ENCODE measurements at regions not wholly inside any gene's neighbourhood (a gene's known extent, or its start where the extent isn't known, plus 50 kb on each side); places are given as distances from the start of the nearest gene placed in this dataset.
A peak's percentile ranks its signal among the peaks of the same experiment; 100 is the strongest.

DNA sequence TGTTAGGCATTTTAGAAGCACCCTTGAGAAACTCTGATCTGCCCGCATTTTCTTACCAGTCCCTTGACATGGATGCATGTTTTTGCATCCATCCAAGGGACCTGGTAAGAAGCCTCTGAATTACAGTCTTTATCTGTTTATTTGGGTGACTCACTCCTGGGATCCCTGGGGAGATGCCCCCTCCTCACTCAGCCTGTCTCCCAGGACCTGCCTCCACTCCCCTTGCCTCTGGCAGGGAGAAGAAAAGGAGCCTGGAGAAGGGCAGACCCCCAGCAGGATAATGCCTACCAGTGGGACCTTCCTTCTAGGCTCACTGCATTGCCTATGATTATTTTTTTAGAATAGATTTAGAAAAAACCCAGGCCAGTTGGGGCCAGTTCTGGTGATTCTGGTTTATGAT lies 329.4 kb downstream of the PTTG2 start:
- ChIA-PET CTCF (no interaction called here), POLR2A (ENCODE audit: low non-redundant PET) (no interaction called here)
- no peak for DNase-seq (ENCODE audit: low spot score)
- no TSS peak for BruUV-seq (replicated peaks)
- H3K36me3 ChIP-seq (ENCODE audit: insufficient read depth, low read length, poor library complexity, severe bottlenecking): no peaks in the 10 kb centered on the region
- intact Hi-C loops (cut with micrococcal nuclease; ENCODE audit: unreplicated experiment): no loop called here
- H3K4me3 ChIP-seq (ENCODE audit: low read depth, low read length, poor library complexity, severe bottlenecking): no peak overlapping the region
- no peak overlapping the region for H3K27ac ChIP-seq (ENCODE audit: low read depth, low read length, poor library complexity, severe bottlenecking)
- peaks cover 11% of the 10 kb centered on the region for H3K9me3 ChIP-seq (ENCODE audit: low read depth, low read length, poor library complexity, severe bottlenecking)
- H3K4me1 ChIP-seq (ENCODE audit: insufficient read depth, low read length, poor library complexity, severe bottlenecking): no peaks in the 10 kb centered on the region
- no peaks in the 10 kb centered on the region for H3K27me3 ChIP-seq (replicated peaks; ENCODE audit: insufficient read depth, low read depth, low read length, poor library complexity)
- TF ChIP-seq, protein P1, sequence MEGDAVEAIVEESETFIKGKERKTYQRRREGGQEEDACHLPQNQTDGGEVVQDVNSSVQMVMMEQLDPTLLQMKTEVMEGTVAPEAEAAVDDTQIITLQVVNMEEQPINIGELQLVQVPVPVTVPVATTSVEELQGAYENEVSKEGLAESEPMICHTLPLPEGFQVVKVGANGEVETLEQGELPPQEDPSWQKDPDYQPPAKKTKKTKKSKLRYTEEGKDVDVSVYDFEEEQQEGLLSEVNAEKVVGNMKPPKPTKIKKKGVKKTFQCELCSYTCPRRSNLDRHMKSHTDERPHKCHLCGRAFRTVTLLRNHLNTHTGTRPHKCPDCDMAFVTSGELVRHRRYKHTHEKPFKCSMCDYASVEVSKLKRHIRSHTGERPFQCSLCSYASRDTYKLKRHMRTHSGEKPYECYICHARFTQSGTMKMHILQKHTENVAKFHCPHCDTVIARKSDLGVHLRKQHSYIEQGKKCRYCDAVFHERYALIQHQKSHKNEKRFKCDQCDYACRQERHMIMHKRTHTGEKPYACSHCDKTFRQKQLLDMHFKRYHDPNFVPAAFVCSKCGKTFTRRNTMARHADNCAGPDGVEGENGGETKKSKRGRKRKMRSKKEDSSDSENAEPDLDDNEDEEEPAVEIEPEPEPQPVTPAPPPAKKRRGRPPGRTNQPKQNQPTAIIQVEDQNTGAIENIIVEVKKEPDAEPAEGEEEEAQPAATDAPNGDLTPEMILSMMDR (conservative IDR thresholded peaks at IDR 0.05; ENCODE audit: low read depth, low read length): no peak
- TF ChIP-seq EZH2 (IDR thresholded peaks at IDR 0.05; ENCODE audit: borderline replicate concordance, low read depth, low read length, poor library complexity, severe bottlenecking): no peak

DNA sequence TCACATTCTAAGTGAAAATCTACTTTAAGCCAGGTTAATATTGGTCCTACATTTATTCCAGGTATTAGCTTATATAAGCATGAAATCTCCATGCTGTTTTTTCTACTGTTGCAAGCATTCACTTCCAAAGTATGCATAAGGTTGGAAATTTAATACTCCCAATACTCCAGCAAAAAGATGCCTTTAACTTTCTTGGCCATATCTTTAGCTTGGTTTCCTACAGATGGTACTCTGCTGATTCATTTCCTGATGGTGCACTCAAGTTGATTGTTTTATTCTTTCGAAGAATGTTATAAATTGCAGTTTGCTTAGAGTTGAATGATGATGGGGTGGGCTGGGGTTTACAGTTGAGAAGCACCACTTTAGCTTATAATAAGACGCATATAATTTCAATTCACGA lies 330.2 kb downstream of the PTTG2 start:
- H3K4me1 ChIP-seq (ENCODE audit: insufficient read depth, low read length, poor library complexity, severe bottlenecking): no peaks in the 10 kb centered on the region
- TF ChIP-seq EZH2 (IDR thresholded peaks at IDR 0.05; ENCODE audit: borderline replicate concordance, low read depth, low read length, poor library complexity, severe bottlenecking): no peak
- TF ChIP-seq, protein P1 (conservative IDR thresholded peaks at IDR 0.05; ENCODE audit: low read depth, low read length): no peak
- H3K9me3 ChIP-seq (ENCODE audit: low read depth, low read length, poor library complexity, severe bottlenecking): peaks cover 11% of the 10 kb centered on the region
- H3K27me3 ChIP-seq (replicated peaks; ENCODE audit: insufficient read depth, low read depth, low read length, poor library complexity): no peaks in the 10 kb centered on the region
- DNase-seq (ENCODE audit: low spot score): peak; percentile 71
- ChIA-PET POLR2A (ENCODE audit: low non-redundant PET) (interaction anchor here (0.6 kb wide), 1 partner anchor 33 kb away, joined by 5 read pairs; no protein-coding TSS in a partner anchor), CTCF (no interaction called here)
- BruUV-seq (replicated peaks): no TSS peak
- no peaks in the 10 kb centered on the region for H3K36me3 ChIP-seq (ENCODE audit: insufficient read depth, low read length, poor library complexity, severe bottlenecking)
- intact Hi-C loops (cut with micrococcal nuclease; ENCODE audit: unreplicated experiment): no loop called here
- H3K4me3 ChIP-seq (ENCODE audit: low read depth, low read length, poor library complexity, severe bottlenecking): no peak overlapping the region
- H3K27ac ChIP-seq (ENCODE audit: low read depth, low read length, poor library complexity, severe bottlenecking): no peak overlapping the region

DNA sequence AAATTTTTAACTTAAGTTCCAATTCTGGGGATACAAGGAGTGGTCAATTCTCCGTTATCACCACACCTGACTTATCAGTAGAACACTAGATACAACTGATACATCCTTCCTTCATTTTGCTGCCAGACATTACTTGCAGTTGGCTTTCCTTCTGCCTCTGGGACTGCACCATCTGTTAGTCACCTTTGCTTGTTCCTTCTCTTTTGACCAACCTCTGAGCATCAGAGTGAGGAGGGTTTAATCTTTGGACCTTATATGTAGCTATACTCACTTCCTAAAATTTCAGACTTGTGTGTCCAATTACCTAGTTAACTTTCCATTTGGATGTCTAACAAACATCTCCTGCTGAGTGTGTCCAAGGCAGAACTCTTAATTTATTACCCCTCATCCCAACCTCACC lies 330.7 kb downstream of the PTTG2 start:
- TF ChIP-seq, protein P1 (conservative IDR thresholded peaks at IDR 0.05; ENCODE audit: low read depth, low read length): no peak
- TF ChIP-seq EZH2 (IDR thresholded peaks at IDR 0.05; ENCODE audit: borderline replicate concordance, low read depth, low read length, poor library complexity, severe bottlenecking): no peak
- ChIA-PET POLR2A (ENCODE audit: low non-redundant PET) (no interaction called here), CTCF (no interaction called here)
- no peak for DNase-seq (ENCODE audit: low spot score)
- no TSS peak for BruUV-seq (replicated peaks)
- Histone ChIP-seq H3K4me3 (ENCODE audit: low read depth, low read length, poor library complexity, severe bottlenecking) (no peak overlapping the region), H3K36me3 (ENCODE audit: insufficient read depth, low read length, poor library complexity, severe bottlenecking) (no peaks in the 10 kb centered on the region), H3K9me3 (ENCODE audit: low read depth, low read length, poor library complexity, severe bottlenecking) (peaks cover 11% of the 10 kb centered on the region), H3K27ac (ENCODE audit: low read depth, low read length, poor library complexity, severe bottlenecking) (no peak overlapping the region), H3K4me1 (ENCODE audit: insufficient read depth, low read length, poor library complexity, severe bottlenecking) (no peaks in the 10 kb centered on the region), H3K27me3 (replicated peaks; ENCODE audit: insufficient read depth, low read depth, low read length, poor library complexity) (no peaks in the 10 kb centered on the region)
- intact Hi-C loops (cut with micrococcal nuclease; ENCODE audit: unreplicated experiment): no loop called here

Measured in A673 (cell line).